Endothelial cell of umbilical vein (primary cell): ENCODE measurements at regions not wholly inside any gene's neighbourhood (a gene's known extent, or its start where the extent isn't known, plus 50 kb on each side); places are given as distances from the start of the nearest gene placed in this dataset.

ENCODE experiments used
- BruUV-seq: library from RNA; stranded (reverse); fragments of 400-500 nt; replicated peaks from 2 replicates; lab custom pipeline; 2021; lab: Mats Ljungman, UMichigan
- CTCF ChIA-PET: fragments of 300-600, 350-600 bp; sonication (Branson Sonifier 250); formaldehyde crosslinking; loops from one replicate; lab custom pipeline; 2021; ENCODE audit warnings: antibody characterized with exemption, inconsistent platforms; lab: Charles Lee
- POLR2A ChIA-PET: fragments of 300-600, 350-600 bp; sonication (Branson Sonifier 250); formaldehyde crosslinking; loops from one replicate; lab custom pipeline; 2021; ENCODE audit warnings: antibody characterized with exemption, inconsistent platforms; lab: Charles Lee
- DNase-seq: peaks from one replicate; pipeline ENCODE4 v3.0.0-alpha.2; 2011; ENCODE audit warnings: low read depth, low spot score
- FAIRE-seq: peaks from 2 replicates; lab custom pipeline; 2011; peaks lifted over from hg19 to GRCh38; lab: Jason Lieb, UNC
- H2AFZ ChIP-seq: 2 replicates; pipeline ENCODE4 v1.6.0; 2012; ENCODE audit warnings: low read depth, low read length, control low read depth, inconsistent platforms
- H3K27ac ChIP-seq: 2 replicates; pipeline ENCODE4 v1.5.1; 2011; ENCODE audit warnings: low read depth, mild to moderate bottlenecking, control low read depth, low read length, moderate library complexity; ENCODE audit not compliant: insufficient read depth
- H3K27me3 ChIP-seq, 2 experiments: 2 replicates each; pipeline versions ENCODE4 v1.6.0 to v1.6.1; 2011; ENCODE audit warnings: low read length in 2 of 2, mixed read lengths in 1 of 2; ENCODE audit not compliant: control insufficient read depth in 2 of 2, insufficient read depth in 2 of 2
- H3K36me3 ChIP-seq, 2 experiments: 2 replicates in 1 of 2; 3 replicates in 1 of 2; pipeline ENCODE4 v1.5.1; 2011; ENCODE audit warnings: low read length in 2 of 2, mild to moderate bottlenecking in 1 of 2, moderate library complexity in 1 of 2; ENCODE audit not compliant: control insufficient read depth in 2 of 2, insufficient read depth in 2 of 2; ENCODE audit errors: extremely low read depth in 1 of 2
- H3K4me1 ChIP-seq: 3 replicates; pipeline ENCODE4 v1.5.1; 2011; ENCODE audit warnings: mild to moderate bottlenecking, low read length; ENCODE audit not compliant: control insufficient read depth, insufficient read depth; ENCODE audit errors: extremely low read depth
- H3K4me2 ChIP-seq: 2 replicates; pipeline ENCODE4 v1.6.1; 2011; ENCODE audit warnings: low read length, control low read depth, mixed read lengths; ENCODE audit not compliant: insufficient read depth
- H3K4me3 ChIP-seq, 3 experiments: fragments of 200-600 bp in 1 of 3; sonication (generic), shearing (Covaris generic) in 1 of 3; replicated peaks in 1 of 3; 2 replicates each; pipeline ENCODE4 v1.5.1; 2011 to 2016; ENCODE audit warnings: control low read depth in 3 of 3, low read length in 3 of 3, mild to moderate bottlenecking in 2 of 3, inconsistent platforms in 1 of 3, low read depth in 1 of 3, moderate library complexity in 1 of 3; ENCODE audit not compliant: insufficient read depth in 1 of 3
- H3K79me2 ChIP-seq: 2 replicates; pipeline ENCODE4 v1.6.0; 2012; ENCODE audit warnings: low read length, inconsistent platforms; ENCODE audit not compliant: control insufficient read depth, insufficient read depth
- H3K9ac ChIP-seq: replicated peaks from 2 replicates; pipeline ENCODE3; 2011; ENCODE audit warnings: low read length, control low read depth; ENCODE audit not compliant: insufficient read depth; ENCODE audit errors: extremely low read depth
- H3K9me1 ChIP-seq: replicated peaks from 3 replicates; pipeline ENCODE4 v1.6.0; 2011; ENCODE audit warnings: mild to moderate bottlenecking, low read length; ENCODE audit not compliant: control insufficient read depth, insufficient read depth; ENCODE audit errors: extremely low read depth
- H3K9me3 ChIP-seq: replicated peaks from 2 replicates; pipeline ENCODE4 v1.5.1; 2012; ENCODE audit warnings: low read length, inconsistent platforms; ENCODE audit not compliant: control insufficient read depth, insufficient read depth
- H4K20me1 ChIP-seq: replicated peaks from 2 replicates; pipeline ENCODE3; 2011; ENCODE audit warnings: mild to moderate bottlenecking, low read length; ENCODE audit not compliant: control insufficient read depth, insufficient read depth; ENCODE audit errors: extremely low read depth
- EZH2 ChIP-seq: IDR thresholded peaks from 2 replicates; pipeline ENCODE4 v1.6.1; 2012; ENCODE audit warnings: borderline replicate concordance, low read depth, mild to moderate bottlenecking, moderate library complexity, low read length, inconsistent platforms; ENCODE audit not compliant: severe bottlenecking
- FOS ChIP-seq: IDR thresholded peaks from 2 replicates; pipeline ENCODE4 v1.6.1; 2011; ENCODE audit warnings: mild to moderate bottlenecking, low read length, moderate library complexity, borderline replicate concordance; ENCODE audit not compliant: insufficient read depth
- GATA2 ChIP-seq: IDR thresholded peaks from 2 replicates; pipeline ENCODE4 v1.7.0; 2011; ENCODE audit warnings: low read depth, mild to moderate bottlenecking, moderate library complexity, mixed read lengths, low read length; ENCODE audit not compliant: insufficient read length, insufficient read depth
- JUN ChIP-seq: IDR thresholded peaks from 2 replicates; pipeline ENCODE4 v1.6.1; 2011; ENCODE audit warnings: borderline replicate concordance, low read depth; ENCODE audit not compliant: insufficient read length, insufficient read depth
- MYC ChIP-seq: IDR thresholded peaks from one replicate; pipeline ENCODE4 v1.6.1; 2011; ENCODE audit warnings: mild to moderate bottlenecking, low read depth, low read length
- POLR2A ChIP-seq: IDR thresholded peaks from 2 replicates; pipeline ENCODE4 v1.6.1; 2012; ENCODE audit warnings: low read depth, mild to moderate bottlenecking, control low read depth, low read length
- POLR2AphosphoS5 ChIP-seq: IDR thresholded peaks from 2 replicates; pipeline ENCODE4 v1.6.1; 2012; ENCODE audit warnings: low read depth, mild to moderate bottlenecking, control low read depth, low read length, moderate library complexity; ENCODE audit not compliant: insufficient read depth
- dilution Hi-C: fragments of 300-500 bp; cut with MboI; formaldehyde crosslinking; loops from one replicate; pipeline ENCODE4 v1.15.0; 2019; ENCODE audit warnings: low sequenced_read_pairs; ENCODE audit not compliant: extremely low pct_ligation_motif_present
- intact Hi-C: fragments of 100-400 bp; cut with micrococcal nuclease; formaldehyde crosslinking; loops from one replicate; pipeline ENCODE4 v1.10.0; 2022
- TF ChIP-seq, protein P1 (sequence below), 2 donors: IDR thresholded peaks; 1 replicate in 1 of 2; 2 replicates in 1 of 2; pipeline ENCODE4 v1.5.1; 2011; ENCODE audit warnings: low read length in 2 of 2, mild to moderate bottlenecking in 2 of 2, moderate library complexity in 2 of 2, control low read depth in 1 of 2, inconsistent platforms in 1 of 2, low read depth in 1 of 2; ENCODE audit not compliant: insufficient read depth in 1 of 2; ENCODE audit errors: extremely low read depth in 1 of 2
- TF ChIP-seq, protein P2 (sequence below): IDR thresholded peaks from 2 replicates; pipeline ENCODE4 v1.6.1; 2011; ENCODE audit not compliant: insufficient read depth, insufficient read length

DNA sequence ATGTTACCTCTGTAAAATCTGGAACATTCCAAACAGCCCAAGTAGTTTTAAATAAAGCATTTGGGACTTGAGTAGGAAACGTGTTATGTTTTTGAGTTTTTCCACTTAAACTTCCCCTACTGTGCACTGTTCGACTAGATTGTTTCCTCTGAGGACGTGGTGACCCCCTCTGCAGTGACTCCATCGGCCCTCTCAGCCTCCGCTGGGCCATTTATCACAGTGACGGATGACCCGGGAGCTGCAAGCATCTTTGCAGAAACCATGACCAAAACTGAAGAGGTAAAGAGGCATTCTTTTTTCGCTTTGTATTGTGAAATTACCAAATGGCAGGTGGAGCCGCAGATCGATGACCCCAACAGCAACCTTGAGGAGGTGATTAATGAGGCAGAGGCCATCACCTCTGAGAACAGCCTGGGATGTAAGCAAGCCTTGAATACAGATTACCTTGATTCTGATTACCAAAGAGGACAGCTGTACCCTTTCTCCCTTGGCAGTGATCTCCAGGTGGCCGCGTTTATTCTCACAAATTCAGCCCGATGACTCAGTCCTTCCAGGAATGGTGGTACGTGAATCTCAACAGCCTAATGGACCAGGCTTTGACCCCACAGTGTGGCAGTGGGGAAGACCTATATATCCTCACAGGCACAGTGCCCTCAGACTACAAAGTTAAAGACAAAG is 79.1 kb upstream of the FAN1 start:
- no peaks in the 10 kb centered on the region for H4K20me1 ChIP-seq
- H3K36me3 ChIP-seq: no peaks in the 10 kb centered on the region
- no peaks in the 10 kb centered on the region for H3K4me1 ChIP-seq
- dilution Hi-C loops (no loop called here), intact Hi-C loops (no loop called here)
- no peaks in the 10 kb centered on the region for H3K9me1 ChIP-seq
- no peak for TF ChIP-seq POLR2AphosphoS5
- TF ChIP-seq, protein P1, sequence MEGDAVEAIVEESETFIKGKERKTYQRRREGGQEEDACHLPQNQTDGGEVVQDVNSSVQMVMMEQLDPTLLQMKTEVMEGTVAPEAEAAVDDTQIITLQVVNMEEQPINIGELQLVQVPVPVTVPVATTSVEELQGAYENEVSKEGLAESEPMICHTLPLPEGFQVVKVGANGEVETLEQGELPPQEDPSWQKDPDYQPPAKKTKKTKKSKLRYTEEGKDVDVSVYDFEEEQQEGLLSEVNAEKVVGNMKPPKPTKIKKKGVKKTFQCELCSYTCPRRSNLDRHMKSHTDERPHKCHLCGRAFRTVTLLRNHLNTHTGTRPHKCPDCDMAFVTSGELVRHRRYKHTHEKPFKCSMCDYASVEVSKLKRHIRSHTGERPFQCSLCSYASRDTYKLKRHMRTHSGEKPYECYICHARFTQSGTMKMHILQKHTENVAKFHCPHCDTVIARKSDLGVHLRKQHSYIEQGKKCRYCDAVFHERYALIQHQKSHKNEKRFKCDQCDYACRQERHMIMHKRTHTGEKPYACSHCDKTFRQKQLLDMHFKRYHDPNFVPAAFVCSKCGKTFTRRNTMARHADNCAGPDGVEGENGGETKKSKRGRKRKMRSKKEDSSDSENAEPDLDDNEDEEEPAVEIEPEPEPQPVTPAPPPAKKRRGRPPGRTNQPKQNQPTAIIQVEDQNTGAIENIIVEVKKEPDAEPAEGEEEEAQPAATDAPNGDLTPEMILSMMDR (IDR thresholded peaks at IDR 0.05; ENCODE audit: extremely low read depth in 1 of 2, insufficient read depth in 1 of 2, low read depth in 1 of 2, low read length in 2 of 2): no peak
- TF ChIP-seq, protein P2, sequence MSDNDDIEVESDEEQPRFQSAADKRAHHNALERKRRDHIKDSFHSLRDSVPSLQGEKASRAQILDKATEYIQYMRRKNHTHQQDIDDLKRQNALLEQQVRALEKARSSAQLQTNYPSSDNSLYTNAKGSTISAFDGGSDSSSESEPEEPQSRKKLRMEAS: no peak
- TF ChIP-seq JUN: no peak
- no peak for TF ChIP-seq EZH2
- TF ChIP-seq FOS: no peak
- TF ChIP-seq GATA2: no peak
- no peak for TF ChIP-seq POLR2A
- no peak for TF ChIP-seq MYC
- H3K9me3 ChIP-seq: no peaks in the 10 kb centered on the region
- H3K9ac ChIP-seq: no peak overlapping the region
- no TSS peak for BruUV-seq
- no peak for FAIRE-seq
- no peak overlapping the region for H3K4me2 ChIP-seq
- H3K79me2 ChIP-seq: no peaks in the 10 kb centered on the region
- H2AFZ ChIP-seq: no peak overlapping the region
- H3K27me3 ChIP-seq: peaks cover 0 to 2% of the 10 kb centered on the region in 2 experiments
- CTCF ChIA-PET: interaction anchor here (2.2 kb wide), 1 partner anchor 35 kb away, joined by 6 read pairs; no protein-coding TSS in a partner anchor
- no peak overlapping the region for H3K4me3 ChIP-seq
- no peak for DNase-seq
- POLR2A ChIA-PET: no interaction called here
- no peak overlapping the region for H3K27ac ChIP-seq
